ENCODE measurements at regions not wholly inside any gene's neighbourhood (a gene's known extent, or its start where the extent isn't known, plus 50 kb on each side); places are given as distances from the start of the nearest gene placed in this dataset.
A peak's percentile ranks its signal among the peaks of the same experiment; 100 is the strongest.

- no peaks in the 10 kb centered on the region for H3K27me3 Mint-ChIP-seq
- no peak for ATAC-seq (replicated peaks)
Measured at GRCh38 chr12:91923864-91924263, 221.8 kb downstream of the BTG1 start.

GRCh38 chr12:91922674-91923073 lies 223.0 kb downstream of the BTG1 start:
- no peaks in the 10 kb centered on the region for H3K36me3 Mint-ChIP-seq (ENCODE audit: insufficient read depth)

More at GRCh38 chr12:91923864-91924263, 221.8 kb downstream of the BTG1 start:
- Mint-ChIP-seq H3K9me3 (no peaks in the 10 kb centered on the region), H3K27ac (no peak overlapping the region), H3K36me3 (ENCODE audit: insufficient read depth) (no peaks in the 10 kb centered on the region), H3K4me1 (ENCODE audit: low read depth in 2 of 2) (peaks cover 6 to 15% of the 10 kb centered on the region in 2 donors), H3K4me3 (no peak overlapping the region)
- DNase-seq: no peak

GRCh38 chr12:91922139-91922538 lies 223.5 kb downstream of the BTG1 start:
- no peak for ATAC-seq (replicated peaks)
- H3K4me1 Mint-ChIP-seq (ENCODE audit: low read depth in 2 of 2): peaks cover 6 to 15% of the 10 kb centered on the region in 2 donors
- H3K27ac Mint-ChIP-seq: peak overlapping the region in 1 of 2 donors; percentile 21
- H3K36me3 Mint-ChIP-seq (ENCODE audit: insufficient read depth): no peaks in the 10 kb centered on the region
- DNase-seq: no peak
- no peaks in the 10 kb centered on the region for H3K27me3 Mint-ChIP-seq
- no peaks in the 10 kb centered on the region for H3K9me3 Mint-ChIP-seq
- H3K4me3 Mint-ChIP-seq: no peak overlapping the region

More at GRCh38 chr12:91922674-91923073, 223.0 kb downstream of the BTG1 start:
- no peaks in the 10 kb centered on the region for H3K9me3 Mint-ChIP-seq
- H3K27me3 Mint-ChIP-seq: no peaks in the 10 kb centered on the region
- no peak for DNase-seq
- no peak overlapping the region for H3K4me3 Mint-ChIP-seq
- H3K4me1 Mint-ChIP-seq (ENCODE audit: low read depth in 2 of 2): peaks cover 6 to 15% of the 10 kb centered on the region in 2 donors
- no peak for ATAC-seq (replicated peaks)
- no peak overlapping the region for H3K27ac Mint-ChIP-seq

GRCh38 chr12:91921555-91921954 lies 224.1 kb downstream of the BTG1 start:
- ATAC-seq (replicated peaks) (no peak), DNase-seq (no peak)
- no peak overlapping the region for H3K4me3 Mint-ChIP-seq
- peaks cover 6 to 15% of the 10 kb centered on the region in 2 donors for H3K4me1 Mint-ChIP-seq (ENCODE audit: low read depth in 2 of 2)
- peak overlapping the region in 1 of 2 donors; percentile 21 for H3K27ac Mint-ChIP-seq
- no peaks in the 10 kb centered on the region for H3K27me3 Mint-ChIP-seq
- no peaks in the 10 kb centered on the region for H3K9me3 Mint-ChIP-seq
- H3K36me3 Mint-ChIP-seq (ENCODE audit: insufficient read depth): no peaks in the 10 kb centered on the region

- no peaks in the 10 kb centered on the region for H3K27me3 Mint-ChIP-seq
- peaks cover 6 to 15% of the 10 kb centered on the region in 2 donors for H3K4me1 Mint-ChIP-seq (ENCODE audit: low read depth in 2 of 2)
- no peak overlapping the region for H3K4me3 Mint-ChIP-seq
- no peak for ATAC-seq (replicated peaks)
- H3K27ac Mint-ChIP-seq: peak overlapping the region in 1 of 2 donors; percentile 33
- no peak for DNase-seq
- H3K9me3 Mint-ChIP-seq: no peaks in the 10 kb centered on the region
- H3K36me3 Mint-ChIP-seq (ENCODE audit: insufficient read depth): no peaks in the 10 kb centered on the region
Measured at GRCh38 chr12:91920741-91921140, 224.9 kb downstream of the BTG1 start.

GRCh38 chr12:91920276-91920675 lies 225.4 kb downstream of the BTG1 start:
- H3K4me1 Mint-ChIP-seq (ENCODE audit: low read depth in 2 of 2): peaks cover 6 to 15% of the 10 kb centered on the region in 2 donors
- H3K27ac Mint-ChIP-seq: peak overlapping the region in 1 of 2 donors; percentile 33
- no peak for DNase-seq
- no peaks in the 10 kb centered on the region for H3K27me3 Mint-ChIP-seq
- no peaks in the 10 kb centered on the region for H3K9me3 Mint-ChIP-seq
- H3K4me3 Mint-ChIP-seq: no peak overlapping the region
- ATAC-seq (replicated peaks): no peak
- no peaks in the 10 kb centered on the region for H3K36me3 Mint-ChIP-seq (ENCODE audit: insufficient read depth)

GRCh38 chr12:91918431-91918830 lies 227.2 kb downstream of the BTG1 start:
- H3K36me3 Mint-ChIP-seq (ENCODE audit: insufficient read depth): no peaks in the 10 kb centered on the region
- no peaks in the 10 kb centered on the region for H3K27me3 Mint-ChIP-seq
- ATAC-seq (replicated peaks) (no peak), DNase-seq (no peak)
- H3K4me1 Mint-ChIP-seq (ENCODE audit: low read depth in 2 of 2): peaks cover 6 to 15% of the 10 kb centered on the region in 2 donors
- H3K27ac Mint-ChIP-seq: no peak overlapping the region
- H3K9me3 Mint-ChIP-seq: no peaks in the 10 kb centered on the region
- no peak overlapping the region for H3K4me3 Mint-ChIP-seq

GRCh38 chr12:91914701-91915100 lies 230.9 kb downstream of the BTG1 start:
- ATAC-seq (replicated peaks): no peak
- H3K36me3 Mint-ChIP-seq (ENCODE audit: insufficient read depth): no peaks in the 10 kb centered on the region

GRCh38 chr12:91913651-91914050 lies 232.0 kb downstream of the BTG1 start:
- ATAC-seq (replicated peaks): no peak
- peaks cover 2 to 7% of the 10 kb centered on the region in 2 donors for H3K4me1 Mint-ChIP-seq (ENCODE audit: low read depth in 2 of 2)
- H3K9me3 Mint-ChIP-seq: peaks cover 0 to 2% of the 10 kb centered on the region in 2 donors
- no peaks in the 10 kb centered on the region for H3K36me3 Mint-ChIP-seq (ENCODE audit: insufficient read depth)
- no peak for DNase-seq
- no peak overlapping the region for H3K4me3 Mint-ChIP-seq
- no peaks in the 10 kb centered on the region for H3K27me3 Mint-ChIP-seq
- peak overlapping the region in 1 of 2 donors; percentile 30 for H3K27ac Mint-ChIP-seq

More at GRCh38 chr12:91914701-91915100, 230.9 kb downstream of the BTG1 start:
- Mint-ChIP-seq H3K4me3 (no peak overlapping the region), H3K9me3 (no peaks in the 10 kb centered on the region), H3K27ac (peak overlapping the region in 1 of 2 donors; percentile 26), H3K27me3 (no peaks in the 10 kb centered on the region), H3K4me1 (ENCODE audit: low read depth in 2 of 2) (peaks cover 2 to 7% of the 10 kb centered on the region in 2 donors)
- DNase-seq: no peak

GRCh38 chr12:91913124-91913523 lies 232.5 kb downstream of the BTG1 start:
- H3K36me3 Mint-ChIP-seq (ENCODE audit: insufficient read depth): peaks cover 3% of the 10 kb centered on the region
- H3K4me3 Mint-ChIP-seq: no peak overlapping the region
- no peaks in the 10 kb centered on the region for H3K27me3 Mint-ChIP-seq
- peaks cover 2 to 7% of the 10 kb centered on the region in 2 donors for H3K4me1 Mint-ChIP-seq (ENCODE audit: low read depth in 2 of 2)
- H3K27ac Mint-ChIP-seq: peak overlapping the region in 1 of 2 donors; percentile 30
- DNase-seq (no peak), ATAC-seq (replicated peaks) (no peak)
- H3K9me3 Mint-ChIP-seq: peaks cover 0 to 6% of the 10 kb centered on the region in 2 donors

- Mint-ChIP-seq H3K36me3 (ENCODE audit: insufficient read depth) (peaks cover 3% of the 10 kb centered on the region), H3K27ac (peak overlapping the region in 1 of 2 donors; percentile 4), H3K9me3 (peaks cover 0 to 6% of the 10 kb centered on the region in 2 donors), H3K4me3 (no peak overlapping the region), H3K4me1 (ENCODE audit: low read depth in 2 of 2) (peaks cover 2 to 7% of the 10 kb centered on the region in 2 donors), H3K27me3 (no peaks in the 10 kb centered on the region)
- DNase-seq (no peak), ATAC-seq (replicated peaks) (no peak)
Measured at GRCh38 chr12:91912178-91912577, 233.5 kb downstream of the BTG1 start.

GRCh38 chr12:91910871-91911388 lies 234.7 kb downstream of the BTG1 start:
- Mint-ChIP-seq H3K27ac (no peak overlapping the region), H3K36me3 (ENCODE audit: insufficient read depth) (peaks cover 3% of the 10 kb centered on the region), H3K27me3 (no peaks in the 10 kb centered on the region), H3K4me1 (ENCODE audit: low read depth in 2 of 2) (peaks cover 2 to 7% of the 10 kb centered on the region in 2 donors), H3K9me3 (peaks cover 0 to 6% of the 10 kb centered on the region in 2 donors), H3K4me3 (no peak overlapping the region)
- no peak for ATAC-seq (replicated peaks)
- DNase-seq: no peak

GRCh38 chr12:91902860-91903683 lies 242.6 kb downstream of the BTG1 start:
- no peak for DNase-seq
- Mint-ChIP-seq H3K9me3 (peaks cover 6 to 7% of the 10 kb centered on the region in 2 donors), H3K36me3 (ENCODE audit: insufficient read depth) (no peaks in the 10 kb centered on the region), H3K27ac (peak overlapping the region; percentile 2 to 96), H3K4me3 (peak overlapping the region in 1 of 2 donors; percentile 6), H3K4me1 (ENCODE audit: low read depth in 2 of 2) (peaks cover 21 to 38% of the 10 kb centered on the region in 2 donors), H3K27me3 (no peaks in the 10 kb centered on the region)
- ATAC-seq (replicated peaks): no peak
